Lower lobe of right lung (tissue), 2 donors: ENCODE measurements at regions not wholly inside any gene's neighbourhood (a gene's known extent, or its start where the extent isn't known, plus 50 kb on each side); places are given as distances from the start of the nearest gene placed in this dataset.
"Not testable (repeated sequence)": the region's sequence is repeated elsewhere in the genome, so short reads cannot be mapped to it uniquely, and the experiment has no call there.

Experiments
- ATAC-seq, 2 donors: fragments of 200-7000 bp; cut with Tn5 transposase; one replicate each; pipeline ENCODE4 v1.9.1; 2020 to 2022; ENCODE audit warnings: mild to moderate bottlenecking in 2 of 2, moderate library complexity in 2 of 2
- DNase-seq: peaks from one replicate; pipeline ENCODE4 v3.0.0-alpha.2; 2020
- H3K27ac ChIP-seq: fragments of 200-600 bp; one replicate; pipeline ENCODE4 v1.8.0; 2022
- H3K27me3 ChIP-seq: fragments of 200-600 bp; one replicate; pipeline ENCODE4 v1.8.0; 2022; ENCODE audit warnings: low read depth
- H3K36me3 ChIP-seq: fragments of 200-600 bp; one replicate; pipeline ENCODE4 v1.8.0; 2022; ENCODE audit warnings: mild to moderate bottlenecking
- H3K4me1 ChIP-seq: fragments of 200-600 bp; one replicate; pipeline ENCODE4 v1.8.0; 2022
- H3K4me3 ChIP-seq: fragments of 200-600 bp; one replicate; pipeline ENCODE4 v1.8.0; 2022; ENCODE audit warnings: mild to moderate bottlenecking
- H3K9me3 ChIP-seq: fragments of 200-600 bp; one replicate; pipeline ENCODE4 v1.8.0; 2022
- CTCF ChIP-seq: fragments of 200-600 bp; IDR thresholded peaks from one replicate; pipeline ENCODE4 v1.8.0; 2022; ENCODE audit warnings: antibody characterized with exemption, mild to moderate bottlenecking
- intact Hi-C: fragments of 100-400 bp; cut with DNase I; formaldehyde crosslinking; loops from one replicate; pipeline ENCODE4 v1.11.0; 2022
- donor health status: DM: no; HTN: yes; CAD: no; lungs with severe emphysema.

DNA sequence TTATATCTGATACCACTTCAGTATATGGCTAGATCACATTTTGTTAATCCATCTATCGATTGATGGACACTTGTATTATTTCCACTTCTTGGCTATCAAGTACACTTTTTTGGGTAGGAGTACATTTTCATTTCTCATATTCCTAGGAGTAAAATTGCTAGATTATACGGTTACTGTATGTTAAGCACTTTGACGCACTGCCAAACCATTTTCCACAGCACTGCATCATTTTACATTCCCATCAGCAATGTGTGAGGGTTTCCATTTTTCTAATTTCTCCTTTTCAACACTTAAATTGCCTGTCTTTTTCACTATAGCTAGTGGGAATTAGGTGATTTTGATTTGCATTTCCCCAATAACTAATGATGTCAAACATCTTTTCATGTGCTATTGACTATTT, 179.3 kb upstream of the B3GAT1 start:
- peaks cover 5% of the 10 kb centered on the region for H3K27me3 ChIP-seq
- no peaks in the 10 kb centered on the region for H3K9me3 ChIP-seq
- ATAC-seq = no peak
- H3K4me3 ChIP-seq = no peak overlapping the region
- DNase-seq = no peak
- intact Hi-C loops = no loop called here
- H3K4me1 ChIP-seq = no peaks in the 10 kb centered on the region
- H3K36me3 ChIP-seq = no peaks in the 10 kb centered on the region
- TF ChIP-seq CTCF = no peak
- no peak overlapping the region for H3K27ac ChIP-seq

- no peak overlapping the region for H3K27ac ChIP-seq
- ATAC-seq (no peak), DNase-seq (no peak)
Observed at GRCh38 chr11:134589129-134589528, 177.1 kb upstream of the B3GAT1 start.

GRCh38 chr11:134588460-134589110, 176.5 kb upstream of the B3GAT1 start:
- H3K4me3 ChIP-seq, intact Hi-C loops, H3K9me3 ChIP-seq, ATAC-seq, H3K27ac ChIP-seq, H3K27me3 ChIP-seq, H3K36me3 ChIP-seq: not testable (repeated sequence)
- peak; percentile 14 for DNase-seq
- H3K4me1 ChIP-seq = peaks cover 15% of the 10 kb centered on the region

More at GRCh38 chr11:134589129-134589528, 177.1 kb upstream of the B3GAT1 start:
- Histone ChIP-seq H3K36me3 (no peaks in the 10 kb centered on the region), H3K9me3 (no peaks in the 10 kb centered on the region), H3K27me3 (peaks cover 5% of the 10 kb centered on the region), H3K4me3 (no peak overlapping the region), H3K4me1 (peaks cover 9% of the 10 kb centered on the region)
- intact Hi-C loops = no loop called here
- no peak for TF ChIP-seq CTCF

DNA sequence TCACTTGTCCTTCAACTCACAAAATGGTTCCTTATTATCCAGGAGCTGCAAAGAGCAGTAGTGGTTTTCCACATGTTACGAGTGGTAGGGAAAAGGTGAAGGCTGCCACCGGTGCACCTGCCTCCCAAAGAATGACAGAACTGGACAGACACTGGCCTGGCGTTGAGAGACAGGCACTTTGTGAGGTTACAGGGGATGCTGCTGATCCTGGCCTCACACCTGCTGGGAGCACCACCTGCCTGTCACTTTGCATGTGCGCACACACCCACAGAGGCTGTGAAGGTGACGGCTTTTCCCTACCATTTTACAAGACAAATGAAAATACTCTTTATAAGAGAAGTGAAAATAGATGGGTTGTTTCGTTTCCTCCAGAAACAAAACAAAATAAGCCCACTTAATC, 175.3 kb upstream of the B3GAT1 start:
- Histone ChIP-seq H3K4me3 (no peak overlapping the region), H3K27me3 (peaks cover 5% of the 10 kb centered on the region), H3K4me1 (peaks cover 22% of the 10 kb centered on the region), H3K9me3 (no peaks in the 10 kb centered on the region), H3K27ac (no peak overlapping the region), H3K36me3 (no peaks in the 10 kb centered on the region)
- ATAC-seq (no peak), DNase-seq (no peak)
- intact Hi-C loops = no loop called here
- no peak for TF ChIP-seq CTCF

- intact Hi-C loops = no loop called here
- no peaks in the 10 kb centered on the region for H3K9me3 ChIP-seq
- no peak overlapping the region for H3K4me3 ChIP-seq
- no peak for TF ChIP-seq CTCF
- no peaks in the 10 kb centered on the region for H3K36me3 ChIP-seq
- ATAC-seq (no peak), DNase-seq (no peak)
- H3K27ac ChIP-seq = no peak overlapping the region
- peaks cover 22% of the 10 kb centered on the region for H3K4me1 ChIP-seq
- H3K27me3 ChIP-seq = peaks cover 5% of the 10 kb centered on the region
Observed at GRCh38 chr11:134586726-134587125, 174.7 kb upstream of the B3GAT1 start.

DNA sequence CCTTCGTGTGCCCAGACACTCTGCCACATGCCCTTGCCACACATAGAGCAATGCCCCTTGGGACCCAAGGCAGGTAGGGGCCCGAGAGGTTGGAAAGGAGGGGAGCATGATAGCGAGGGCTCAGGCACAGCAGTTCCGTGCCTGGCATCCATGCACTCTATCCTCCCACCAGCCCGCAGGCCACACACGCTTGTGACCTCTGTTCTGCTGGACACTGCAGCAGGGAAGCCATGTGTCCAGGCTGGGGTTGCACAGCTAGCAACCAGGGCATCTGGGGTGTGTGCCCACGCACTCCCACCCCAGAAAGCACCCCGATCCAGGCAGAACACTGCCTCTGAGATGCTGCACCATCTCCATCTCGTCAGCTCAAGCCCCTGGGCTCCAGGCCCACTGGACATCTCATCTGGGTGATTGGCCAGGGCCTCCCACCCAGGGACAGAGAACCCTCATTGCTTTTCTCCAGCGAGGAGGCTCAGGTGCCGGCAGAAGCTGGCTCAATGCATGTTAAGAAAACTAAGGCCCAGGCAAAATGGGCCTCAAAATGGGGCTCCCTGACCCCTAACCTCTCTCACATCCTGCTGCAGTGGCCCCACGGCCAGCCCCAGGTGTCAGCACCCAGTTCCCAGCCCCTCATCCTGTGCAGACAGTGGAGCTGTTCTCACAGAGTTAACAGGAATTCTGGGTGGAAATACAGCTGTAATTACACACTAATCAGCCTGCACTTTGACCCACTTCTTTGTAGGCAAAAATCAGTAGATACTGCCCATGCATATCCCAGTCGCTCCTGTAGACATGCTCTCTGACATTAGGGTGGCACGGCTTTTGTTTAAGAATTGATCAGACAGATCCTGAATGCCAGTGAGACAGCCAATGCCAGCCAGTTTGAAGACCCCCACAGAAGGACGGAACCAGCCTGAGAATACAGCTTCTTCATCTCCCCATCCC, 173.9 kb upstream of the B3GAT1 start:
- DNase-seq = no peak
- intact Hi-C loops = no loop called here
- no peak overlapping the region for H3K4me3 ChIP-seq
- H3K27me3 ChIP-seq = peaks cover 9% of the 10 kb centered on the region
- ATAC-seq = no peak
- no peak overlapping the region for H3K27ac ChIP-seq
- TF ChIP-seq CTCF = no peak
- H3K9me3 ChIP-seq = no peaks in the 10 kb centered on the region
- H3K4me1 ChIP-seq = peaks cover 22% of the 10 kb centered on the region
- no peaks in the 10 kb centered on the region for H3K36me3 ChIP-seq
